Esophagus muscularis mucosa (tissue), 4 donors: ENCODE measurements at regions not wholly inside any gene's neighbourhood (a gene's known extent, or its start where the extent isn't known, plus 50 kb on each side); places are given as distances from the start of the nearest gene placed in this dataset.

Source experiments
- DNase-seq: peaks from one replicate; pipeline ENCODE4 v3.0.0-alpha.2; 2017; ENCODE audit errors: extremely low spot score
- H3K27ac ChIP-seq, 4 donors: fragments of 200-600 bp; sonication (generic); replicated peaks in 1 of 4; 1 replicate in 3 of 4; 2 replicates in 1 of 4; pipeline ENCODE4 v1.5.1; 2016 to 2019; ENCODE audit warnings: mild to moderate bottlenecking in 1 of 4
- H3K27me3 ChIP-seq, 4 donors: fragments of 200-600 bp; sonication (generic); one replicate each; pipeline versions ENCODE4 v1.5.1 to v1.6.0; 2016 to 2019
- H3K36me3 ChIP-seq, 4 donors: fragments of 200-600 bp; sonication (generic); one replicate each; pipeline ENCODE4 v1.5.1; 2016 to 2019
- H3K4me1 ChIP-seq, 4 donors: fragments of 200-600 bp; sonication (generic); one replicate each; pipeline ENCODE4 v1.5.1; 2016 to 2019
- H3K4me3 ChIP-seq, 4 donors: fragments of 200-600 bp; sonication (generic); 1 replicate in 2 of 4; 2 replicates in 2 of 4; pipeline ENCODE4 v1.5.1; 2016 to 2019; ENCODE audit warnings: mild to moderate bottlenecking in 4 of 4, moderate library complexity in 1 of 4
- H3K9me3 ChIP-seq, 4 donors: fragments of 200-600 bp; sonication (generic); 1 replicate in 3 of 4; 2 replicates in 1 of 4; pipeline ENCODE4 v1.5.1; 2016 to 2019
- EP300 ChIP-seq: sonication (generic); formaldehyde crosslinking; IDR thresholded peaks from one replicate; pipeline ENCODE4 v1.6.1; 2017; ENCODE audit warnings: antibody characterized with exemption
- POLR2A ChIP-seq: fragments of 450-650 bp; IDR thresholded peaks from one replicate; pipeline ENCODE4 v1.6.1; 2017; ENCODE audit warnings: antibody characterized with exemption, moderate library complexity, mild to moderate bottlenecking, low read depth
- POLR2AphosphoS5 ChIP-seq, 2 donors: sonication (generic); formaldehyde crosslinking; IDR thresholded peaks; one replicate each; pipeline ENCODE4 v1.6.1; 2017; ENCODE audit warnings: antibody characterized with exemption in 2 of 2
- WGBS: methylation state at CpG from one replicate; pipeline ENCODE4 v1.1.5; 2018; 5-methylcytosine and 5-hydroxymethylcytosine counted together
- intact Hi-C: fragments of 100-400 bp; cut with DNase I; formaldehyde crosslinking; loops from one replicate; pipeline ENCODE4 v1.15.1; 2023
- small RNA-seq, 3 donors: library from RNA; depleted of rRNA; stranded (forward); fragments of <200 nt; gene quantifications; one replicate each; pipeline ENCODE3, GENCODE V24; 2016
- TF ChIP-seq, protein P1 (sequence below), 3 experiments: fragments of 200-600 bp in 2 of 3; fragments of 450-650 bp in 1 of 3; sonication (generic) in 2 of 3; IDR thresholded peaks; one replicate each; pipeline ENCODE4 v1.5.1; 2017 to 2019; ENCODE audit warnings: antibody characterized with exemption in 3 of 3, mild to moderate bottlenecking in 2 of 3, moderate library complexity in 1 of 3

DNA sequence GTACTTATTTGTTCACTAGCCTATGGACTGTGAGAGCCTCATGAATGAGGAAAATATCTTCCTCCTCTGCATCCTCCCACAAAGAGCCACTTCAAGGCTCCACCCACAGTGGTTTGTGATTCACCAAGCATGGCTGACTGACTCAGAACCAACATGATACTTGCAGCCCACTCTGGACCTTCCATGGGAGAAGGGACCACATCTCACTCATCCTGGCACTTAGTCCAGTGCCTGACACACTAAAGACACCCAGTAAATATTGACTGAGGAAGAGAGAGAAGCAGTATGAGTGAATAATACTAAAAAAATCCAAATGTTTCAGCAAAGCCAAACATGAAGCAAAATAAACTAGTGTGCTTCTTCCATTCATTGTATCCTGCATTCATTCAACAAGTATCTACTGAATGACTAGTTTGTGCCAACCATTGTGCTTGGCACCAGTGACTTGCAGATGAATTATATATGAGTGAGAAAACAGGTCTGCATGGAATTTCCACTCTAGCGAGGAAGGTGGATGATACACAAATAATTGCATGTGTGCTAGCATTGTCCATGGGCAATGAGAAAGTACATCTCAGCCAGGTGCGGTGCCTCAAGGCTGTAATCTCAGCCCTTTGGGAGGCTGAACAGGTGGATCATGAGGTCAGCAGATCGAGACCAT, 54.9 kb upstream of the BLID start:
- no peaks in the 10 kb centered on the region for H3K27me3 ChIP-seq
- H3K4me1 ChIP-seq: peaks cover 0 to 35% (median 29%) of the 10 kb centered on the region in 4 donors
- TF ChIP-seq EP300: no peak
- H3K4me3 ChIP-seq: no peak overlapping the region
- no peaks in the 10 kb centered on the region for H3K36me3 ChIP-seq
- no peak overlapping the region for H3K27ac ChIP-seq
- DNase-seq: no peak
- 93% methylated on average over 3 of the region's 3 CpGs for WGBS
- H3K9me3 ChIP-seq: no peaks in the 10 kb centered on the region
- intact Hi-C loops: no loop called here

DNA sequence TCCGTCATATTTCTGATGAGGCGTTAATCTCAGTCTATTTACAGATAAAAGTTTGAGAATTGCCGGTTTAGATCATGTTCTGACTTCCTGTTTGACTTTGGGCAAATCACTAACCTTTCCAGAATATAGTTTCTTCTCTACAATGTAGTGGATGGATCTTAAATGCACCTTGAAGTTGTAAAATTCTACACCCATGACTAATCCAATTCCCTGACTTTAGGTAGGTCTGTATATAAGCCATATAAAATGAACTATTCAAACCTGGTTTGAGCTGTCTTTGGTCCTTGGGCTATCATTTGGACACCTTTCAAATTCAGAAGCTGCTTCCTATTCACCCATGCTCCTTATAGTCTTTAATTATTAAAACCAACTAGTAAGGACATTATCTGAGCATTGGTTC, 52.2 kb upstream of the BLID start:
- intact Hi-C loops: no loop called here
- no peak overlapping the region for H3K27ac ChIP-seq

DNA sequence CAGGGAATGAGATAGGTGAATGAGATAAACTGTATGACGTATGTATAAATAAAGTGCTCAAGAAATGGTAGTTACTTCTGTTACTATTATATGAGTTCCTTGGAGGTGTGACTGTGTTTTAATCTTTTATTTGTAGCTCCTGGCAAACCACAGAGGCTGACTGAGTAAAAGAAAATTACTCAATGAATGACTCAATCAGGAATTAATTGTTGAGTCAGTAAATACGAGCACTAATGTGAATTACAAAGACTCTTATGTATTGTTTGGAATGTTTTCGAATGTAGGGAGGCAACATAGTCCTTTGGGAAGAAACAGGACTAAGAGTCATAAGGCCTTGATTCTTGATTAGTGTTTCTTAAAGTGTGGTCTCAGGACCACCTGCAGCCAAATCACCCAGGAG, 51.1 kb upstream of the BLID start:
- no peak for TF ChIP-seq POLR2A
- peak in 1 of 2 donors; percentile 8 for TF ChIP-seq POLR2AphosphoS5 (IDR thresholded peaks at IDR 0.05)
- TF ChIP-seq, protein P1, sequence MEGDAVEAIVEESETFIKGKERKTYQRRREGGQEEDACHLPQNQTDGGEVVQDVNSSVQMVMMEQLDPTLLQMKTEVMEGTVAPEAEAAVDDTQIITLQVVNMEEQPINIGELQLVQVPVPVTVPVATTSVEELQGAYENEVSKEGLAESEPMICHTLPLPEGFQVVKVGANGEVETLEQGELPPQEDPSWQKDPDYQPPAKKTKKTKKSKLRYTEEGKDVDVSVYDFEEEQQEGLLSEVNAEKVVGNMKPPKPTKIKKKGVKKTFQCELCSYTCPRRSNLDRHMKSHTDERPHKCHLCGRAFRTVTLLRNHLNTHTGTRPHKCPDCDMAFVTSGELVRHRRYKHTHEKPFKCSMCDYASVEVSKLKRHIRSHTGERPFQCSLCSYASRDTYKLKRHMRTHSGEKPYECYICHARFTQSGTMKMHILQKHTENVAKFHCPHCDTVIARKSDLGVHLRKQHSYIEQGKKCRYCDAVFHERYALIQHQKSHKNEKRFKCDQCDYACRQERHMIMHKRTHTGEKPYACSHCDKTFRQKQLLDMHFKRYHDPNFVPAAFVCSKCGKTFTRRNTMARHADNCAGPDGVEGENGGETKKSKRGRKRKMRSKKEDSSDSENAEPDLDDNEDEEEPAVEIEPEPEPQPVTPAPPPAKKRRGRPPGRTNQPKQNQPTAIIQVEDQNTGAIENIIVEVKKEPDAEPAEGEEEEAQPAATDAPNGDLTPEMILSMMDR (IDR thresholded peaks at IDR 0.05): no peak
- TF ChIP-seq EP300: no peak
- intact Hi-C loops: no loop called here

More for the DNA sequence above, 52.2 kb upstream of the BLID start:
- Histone ChIP-seq H3K4me3 (no peak overlapping the region), H3K9me3 (no peaks in the 10 kb centered on the region), H3K36me3 (no peaks in the 10 kb centered on the region), H3K4me1 (peaks cover 0 to 58% (median 44%) of the 10 kb centered on the region in 4 donors), H3K27me3 (no peaks in the 10 kb centered on the region)
- DNase-seq: no peak
- TF ChIP-seq, protein P1 (IDR thresholded peaks at IDR 0.05): no peak
- TF ChIP-seq POLR2AphosphoS5 (IDR thresholded peaks at IDR 0.05) (no peak), EP300 (no peak), POLR2A (no peak)
- WGBS: 83% methylated on average over 3 of the region's 3 CpGs

DNA sequence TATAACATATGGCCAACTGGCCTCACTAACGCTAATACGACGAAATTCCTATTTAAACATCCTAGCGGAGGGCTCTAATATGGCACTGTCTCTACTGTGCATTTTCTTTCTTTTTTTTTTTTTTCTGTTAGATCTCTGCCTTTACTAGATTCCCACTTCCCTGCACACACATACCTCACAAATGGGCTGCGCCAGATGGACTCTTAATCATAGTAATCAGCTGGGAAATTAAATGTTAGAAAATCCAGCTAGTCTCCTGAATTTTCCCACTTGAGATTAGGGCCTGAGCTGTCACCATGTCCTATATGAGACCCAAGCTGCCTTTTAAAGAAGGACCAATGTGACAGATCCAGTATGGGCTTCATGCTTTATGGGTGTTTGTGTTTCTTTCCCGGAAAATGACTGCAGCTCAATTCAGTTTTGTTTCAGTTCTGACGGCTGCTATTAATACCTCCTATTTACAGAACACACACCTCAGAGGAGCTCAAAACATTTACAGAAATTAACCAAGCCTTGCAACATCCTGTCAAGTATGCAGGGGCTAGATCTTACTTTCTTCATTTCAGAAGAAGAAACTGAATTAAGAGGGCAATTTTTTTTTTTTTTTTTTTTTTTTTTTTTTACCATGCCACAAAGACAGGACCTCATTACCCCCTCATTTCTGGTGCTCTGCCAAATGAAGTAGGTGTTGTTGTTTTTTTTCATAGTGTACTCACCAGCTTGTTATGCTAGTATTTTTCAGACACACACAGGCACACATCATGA, 49.8 kb upstream of the BLID start:
- Histone ChIP-seq H3K36me3 (no peaks in the 10 kb centered on the region), H3K4me1 (peaks cover 0 to 73% (median 54%) of the 10 kb centered on the region in 4 donors), H3K9me3 (no peaks in the 10 kb centered on the region), H3K27ac (peak overlapping the region; percentile 37 to 68 (median 56)), H3K27me3 (no peaks in the 10 kb centered on the region), H3K4me3 (no peak overlapping the region)
- no peak for TF ChIP-seq POLR2AphosphoS5 (IDR thresholded peaks at IDR 0.05)
- no peak for TF ChIP-seq POLR2A
- TF ChIP-seq EP300: no peak
- TF ChIP-seq, protein P1 (IDR thresholded peaks at IDR 0.05): no peak
- no peak for DNase-seq
- intact Hi-C loops: no loop called here
- WGBS: 77% methylated on average over 7 of the region's 7 CpGs

More for the DNA sequence above, 51.1 kb upstream of the BLID start:
- 48% methylated on average over 3 of the region's 3 CpGs for WGBS
- no peak for DNase-seq
- H3K4me3 ChIP-seq: no peak overlapping the region
- H3K4me1 ChIP-seq: peaks cover 0 to 60% (median 43%) of the 10 kb centered on the region in 4 donors
- H3K9me3 ChIP-seq: no peaks in the 10 kb centered on the region
- no peaks in the 10 kb centered on the region for H3K27me3 ChIP-seq
- H3K27ac ChIP-seq: peak overlapping the region in 1 of 4 donors; percentile 3
- no peaks in the 10 kb centered on the region for H3K36me3 ChIP-seq

Small RNAs in the stretch of these regions (small RNA-seq; reads per million reads assigned to genes)
- gene RNU4ATAC10P (0 reads per million in 3 donors), gene RNU4ATAC5P (0 reads per million in 3 donors), gene RNU6-592P (0 reads per million in 3 donors)
